ENCODE measurements at regions not wholly inside any gene's neighbourhood (a gene's known extent, or its start where the extent isn't known, plus 50 kb on each side); places are given as distances from the start of the nearest gene placed in this dataset.

DNA sequence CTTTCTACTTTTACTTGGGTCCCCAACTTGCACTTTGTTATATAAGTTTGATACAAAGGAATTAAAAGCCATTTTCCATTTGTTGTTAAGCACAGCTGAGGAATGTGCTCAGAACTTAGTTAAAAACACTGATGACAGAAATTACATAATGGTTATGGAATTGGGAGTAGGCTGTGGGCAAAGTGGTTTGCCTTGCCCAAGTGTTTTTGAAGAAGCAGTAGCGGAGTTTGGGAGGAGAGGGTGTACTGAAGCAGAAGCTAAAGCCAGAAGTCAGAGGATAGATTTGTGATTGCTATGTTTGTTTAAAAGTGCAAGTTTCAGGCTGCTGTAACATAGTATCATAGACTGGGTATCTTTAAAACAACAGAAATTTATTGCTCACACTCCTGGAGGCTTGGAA lies 391.8 kb downstream of the DUSP10 start:
- H3K4me3 ChIP-seq (ENCODE audit: low read length) = no peak overlapping the region
- DNase-seq (ENCODE audit: low read depth, low spot score) = no peak

DNA sequence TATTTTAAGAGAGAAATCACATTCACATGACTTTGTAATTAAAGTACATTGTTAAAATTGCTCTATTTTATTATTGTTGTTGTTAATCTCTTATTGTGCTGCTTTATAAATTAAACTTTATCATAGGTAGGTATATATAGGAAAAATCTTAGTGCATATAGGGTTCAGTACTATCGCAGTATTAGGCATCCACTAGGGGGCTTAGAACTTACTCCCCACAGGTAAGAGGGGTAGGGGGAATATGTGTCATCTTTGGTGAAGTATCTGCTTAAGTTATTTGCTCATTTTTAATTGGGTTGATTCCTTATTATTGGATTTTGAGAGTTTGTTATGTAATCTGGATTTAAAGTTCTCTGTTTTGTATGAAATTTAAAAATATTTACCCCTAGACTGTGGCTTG lies 385.2 kb downstream of the DUSP10 start:
- DNase-seq (ENCODE audit: low read depth, low spot score) = peak; percentile 9

DNA sequence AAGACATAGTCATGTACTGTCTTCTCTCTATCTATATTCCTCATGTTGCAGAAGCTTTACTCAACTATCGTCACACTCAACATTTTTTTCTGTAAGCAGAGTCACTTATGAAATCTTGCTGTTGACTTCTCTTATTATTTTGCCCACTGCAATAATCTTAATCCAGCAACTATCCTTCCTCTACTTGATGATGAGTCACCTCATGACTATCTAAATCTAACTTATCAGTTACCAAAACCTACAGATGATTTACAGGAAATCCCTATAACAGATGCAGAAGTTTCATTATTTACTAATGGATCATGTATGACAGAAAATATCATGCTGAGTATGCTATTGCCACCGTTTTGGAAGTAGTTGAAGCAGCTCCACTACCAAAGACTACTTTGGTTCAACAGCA lies 378.9 kb downstream of the DUSP10 start:
- no peak for DNase-seq (ENCODE audit: low read depth, low spot score)
- no peak overlapping the region for H3K4me3 ChIP-seq (ENCODE audit: low read length)

More for the DNA sequence above, 385.2 kb downstream of the DUSP10 start:
- no peak overlapping the region for H3K4me3 ChIP-seq (ENCODE audit: low read length)

GRCh38 chr1:221366495-221367110 lies 375.3 kb downstream of the DUSP10 start:
- DNase-seq (ENCODE audit: low read depth, low spot score) = no peak
- no peak overlapping the region for H3K4me3 ChIP-seq (ENCODE audit: low read length)

DNA sequence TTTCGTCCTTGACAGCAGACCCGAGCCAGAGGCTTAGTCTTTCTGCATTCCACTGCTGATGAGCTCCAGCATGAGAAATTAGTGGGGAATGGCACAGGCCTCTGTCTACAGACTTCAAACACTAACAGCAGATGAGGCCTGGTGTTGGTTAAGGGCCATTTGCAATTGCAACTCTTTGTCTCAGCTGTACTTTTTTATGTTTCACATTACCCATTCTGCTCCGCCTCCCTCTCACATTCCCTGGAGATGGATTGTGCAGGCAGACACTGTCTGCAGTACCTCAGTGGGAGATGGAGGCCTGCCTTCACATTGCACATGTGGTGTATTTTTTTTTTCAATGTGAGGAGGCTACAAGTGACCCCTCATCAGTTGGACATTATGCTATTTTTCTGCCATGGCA lies 370.2 kb downstream of the DUSP10 start:
- no peak for DNase-seq (ENCODE audit: low read depth, low spot score)
- no peak overlapping the region for H3K4me3 ChIP-seq (ENCODE audit: low read length)

GRCh38 chr1:221373795-221374194 lies 368.1 kb downstream of the DUSP10 start:
- no peak overlapping the region for H3K4me3 ChIP-seq (ENCODE audit: low read length)
- no peak for DNase-seq (ENCODE audit: low read depth, low spot score)

- DNase-seq (ENCODE audit: low read depth, low spot score) = no peak
- no peak overlapping the region for H3K4me3 ChIP-seq (ENCODE audit: low read length)
Measured at GRCh38 chr1:221376286-221376685, 365.6 kb downstream of the DUSP10 start.

DNA sequence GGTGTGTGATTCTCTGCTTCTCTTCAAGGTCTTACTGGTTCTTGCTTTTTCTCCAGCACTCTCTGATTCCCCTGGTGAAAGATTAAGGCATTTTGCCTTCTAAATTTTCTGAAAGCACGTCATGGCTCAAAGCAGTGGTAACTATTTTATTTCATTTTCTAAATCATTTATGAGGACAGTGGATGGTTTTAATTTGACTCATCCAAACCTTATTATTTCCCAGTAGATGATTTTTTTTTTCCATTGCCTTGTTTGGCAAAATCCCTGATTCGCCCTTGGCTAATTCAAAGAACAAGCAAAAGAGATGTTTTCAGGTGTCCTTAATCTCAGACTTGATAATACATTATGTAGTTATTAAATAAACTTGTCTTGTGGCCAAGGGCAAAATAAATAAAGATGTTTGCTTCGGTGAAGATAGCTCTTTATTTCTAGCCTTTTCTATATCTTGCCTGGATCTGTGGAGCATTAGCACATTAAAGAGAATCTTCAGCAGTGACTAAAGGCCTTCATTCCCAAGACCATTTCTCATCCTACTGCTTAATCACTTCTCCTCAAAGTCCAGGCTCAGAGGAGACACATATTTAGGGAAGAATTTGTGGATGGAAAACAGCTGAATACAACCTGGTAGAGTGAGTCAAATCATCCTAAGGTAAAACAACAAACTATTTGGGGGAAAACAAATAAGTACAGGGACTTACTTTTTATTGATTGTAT lies 359.8 kb downstream of the DUSP10 start:
- H3K4me3 ChIP-seq (ENCODE audit: low read length) = no peak overlapping the region
- no peak for DNase-seq (ENCODE audit: low read depth, low spot score)

DNA sequence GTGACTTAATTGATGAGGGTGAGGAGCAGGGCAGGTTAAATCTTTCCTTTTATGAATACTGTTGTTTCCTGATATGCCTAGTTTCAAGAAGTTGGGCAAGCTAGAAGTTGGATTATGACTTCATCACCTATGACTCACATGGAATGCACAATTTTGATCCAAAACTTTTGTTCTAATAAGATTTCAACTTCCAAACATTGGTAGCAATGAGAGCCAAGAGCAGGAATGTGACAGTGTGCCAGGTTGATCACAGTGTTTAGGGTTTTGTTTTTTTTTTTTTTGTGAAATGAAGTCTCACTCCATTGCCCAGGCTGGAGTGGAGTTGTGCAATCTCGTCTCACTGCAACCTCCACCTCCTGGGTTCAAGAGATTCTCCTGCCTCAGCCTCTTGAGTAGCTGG lies 349.4 kb downstream of the DUSP10 start:
- H3K4me3 ChIP-seq (ENCODE audit: low read length) = no peak overlapping the region
- DNase-seq (ENCODE audit: low read depth, low spot score) = no peak

GRCh38 chr1:221394011-221394544 lies 347.8 kb downstream of the DUSP10 start:
- no peak for DNase-seq (ENCODE audit: low read depth, low spot score)
- H3K4me3 ChIP-seq (ENCODE audit: low read length) = no peak overlapping the region

DNA sequence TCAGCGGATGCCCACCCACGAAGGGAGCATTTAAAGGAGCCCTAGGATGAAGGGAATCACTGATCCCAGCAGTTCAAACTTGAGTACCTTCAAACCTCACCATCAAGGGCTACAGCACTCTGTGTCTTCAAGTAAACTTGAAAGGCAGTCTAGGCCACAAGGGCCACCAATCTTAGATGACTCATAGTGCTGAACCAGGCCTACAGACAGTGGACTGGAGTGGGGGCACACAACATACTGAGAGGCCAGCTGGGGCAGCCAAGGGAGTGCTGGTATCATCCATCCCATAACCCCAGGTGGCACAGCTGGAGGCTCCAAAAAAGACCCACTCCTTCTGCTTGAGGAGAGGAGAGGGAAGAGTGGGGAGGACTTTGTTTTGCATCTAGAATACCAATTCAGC lies 345.4 kb downstream of the DUSP10 start:
- no peak for DNase-seq (ENCODE audit: low read depth, low spot score)
- H3K4me3 ChIP-seq (ENCODE audit: low read length) = no peak overlapping the region

DNA sequence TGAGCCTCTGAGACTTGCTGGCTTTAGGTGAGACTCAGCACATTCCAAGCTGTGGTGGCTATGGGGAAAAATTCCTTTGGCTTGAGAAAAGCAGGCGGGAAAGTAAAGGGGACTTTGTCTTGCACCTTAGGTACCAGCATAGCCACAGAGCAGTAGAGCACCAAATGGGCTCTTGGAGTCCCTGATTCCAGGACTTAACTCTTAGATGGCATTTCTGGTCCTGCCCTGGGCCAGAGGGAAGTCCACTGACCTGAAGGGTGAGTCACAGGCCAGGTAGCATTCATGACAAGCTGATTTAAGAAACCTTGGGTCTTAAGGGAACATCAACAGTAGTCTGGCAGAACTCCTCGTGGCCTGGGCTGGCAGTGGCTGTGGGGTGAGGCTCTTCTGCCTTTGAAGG lies 344.7 kb downstream of the DUSP10 start:
- no peak overlapping the region for H3K4me3 ChIP-seq (ENCODE audit: low read length)
- no peak for DNase-seq (ENCODE audit: low read depth, low spot score)

- no peak overlapping the region for H3K4me3 ChIP-seq (ENCODE audit: low read length)
Measured at GRCh38 chr1:221397606-221398005, 344.3 kb downstream of the DUSP10 start.

DNA sequence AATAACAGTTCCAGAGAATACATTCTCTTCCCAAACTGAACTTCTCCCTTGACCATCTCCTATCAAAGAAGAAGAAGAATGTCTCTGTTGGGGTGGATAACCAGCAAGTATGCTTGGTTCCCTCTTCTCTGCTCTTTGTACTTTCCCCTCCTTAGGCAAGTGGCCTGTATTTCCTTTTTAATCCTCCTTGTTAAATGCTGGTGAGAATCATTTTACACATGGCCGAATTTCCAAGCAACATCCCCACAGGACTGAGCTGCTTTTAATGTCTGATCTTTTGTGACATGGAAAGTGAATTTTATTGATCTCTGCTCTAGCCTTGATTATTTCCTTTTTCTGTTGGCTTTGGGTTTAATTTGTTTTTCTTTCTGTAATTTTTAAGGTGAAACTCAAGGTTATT lies 336.7 kb downstream of the DUSP10 start:
- no peak for DNase-seq (ENCODE audit: low read depth, low spot score)
- H3K4me3 ChIP-seq (ENCODE audit: low read length) = no peak overlapping the region

More at GRCh38 chr1:221397606-221398005, 344.3 kb downstream of the DUSP10 start:
- peak; percentile 49 for DNase-seq (ENCODE audit: low read depth, low spot score)

DNA sequence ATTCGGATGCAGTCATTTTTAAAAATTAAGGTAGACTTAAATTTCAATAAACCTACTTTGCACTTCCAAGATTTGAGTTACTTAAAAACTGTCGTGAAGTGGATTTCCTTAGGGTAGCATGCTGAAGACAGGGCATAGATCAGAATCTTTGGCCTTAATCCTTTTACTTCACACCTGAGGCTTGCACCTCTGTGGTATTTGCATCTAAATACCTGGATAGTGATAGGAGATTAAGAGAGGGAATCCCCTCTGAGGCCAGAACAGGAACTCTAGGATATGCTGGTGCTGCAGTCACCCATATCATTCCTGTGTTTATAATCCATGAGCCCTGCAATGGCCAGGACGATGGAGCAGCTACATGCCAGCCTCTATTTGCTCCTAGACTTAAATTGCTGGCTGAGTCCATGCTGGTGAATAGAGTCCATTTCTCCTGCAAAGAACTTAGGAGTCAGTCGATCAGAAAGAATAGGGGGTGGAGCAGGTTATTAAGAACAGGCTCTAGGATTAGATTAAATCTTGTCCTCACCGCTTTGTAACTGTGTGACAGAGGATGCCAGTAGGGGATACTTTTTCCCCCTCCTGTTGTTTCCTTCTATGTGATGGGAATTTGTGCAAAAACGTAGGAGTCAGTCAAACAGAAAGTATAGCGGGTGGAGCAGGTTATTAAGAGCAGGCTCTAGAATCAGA lies 333.6 kb downstream of the DUSP10 start:
- H3K4me3 ChIP-seq (ENCODE audit: low read length) = no peak overlapping the region
- DNase-seq (ENCODE audit: low read depth, low spot score) = no peak

DNA sequence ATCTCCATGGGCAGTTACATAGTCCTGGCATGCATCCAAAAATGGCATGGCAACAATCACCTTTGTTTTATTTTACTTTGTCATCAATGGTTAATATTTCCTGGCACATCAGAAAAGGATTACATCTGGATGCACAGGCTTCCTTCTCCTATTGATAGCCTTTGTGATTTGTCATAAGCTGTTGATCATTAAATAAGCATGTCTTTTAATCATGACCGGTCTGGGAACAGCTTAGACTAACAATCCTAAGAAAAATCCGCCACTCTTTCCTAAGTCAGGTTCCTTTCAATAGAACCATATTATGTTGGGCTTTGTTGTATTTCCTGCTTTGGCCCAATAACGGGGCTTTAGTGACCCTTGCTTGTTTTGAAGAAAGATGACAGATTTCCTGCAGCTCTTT lies 330.6 kb downstream of the DUSP10 start:
- DNase-seq (ENCODE audit: low read depth, low spot score) = no peak
- no peak overlapping the region for H3K4me3 ChIP-seq (ENCODE audit: low read length)

GRCh38 chr1:221414772-221415539 lies 326.9 kb downstream of the DUSP10 start:
- no peak overlapping the region for H3K4me3 ChIP-seq (ENCODE audit: low read length)
- no peak for DNase-seq (ENCODE audit: low read depth, low spot score)

GRCh38 chr1:221415651-221416050 lies 326.2 kb downstream of the DUSP10 start:
- DNase-seq (ENCODE audit: low read depth, low spot score) = no peak
- no peak overlapping the region for H3K4me3 ChIP-seq (ENCODE audit: low read length)

- no peak for DNase-seq (ENCODE audit: low read depth, low spot score)
- H3K4me3 ChIP-seq (ENCODE audit: low read length) = no peak overlapping the region
Measured at GRCh38 chr1:221416142-221416541, 325.7 kb downstream of the DUSP10 start.
